GM23338 (cell line): ENCODE measurements at regions not wholly inside any gene's neighbourhood (a gene's known extent, or its start where the extent isn't known, plus 50 kb on each side); places are given as distances from the start of the nearest gene placed in this dataset.

Experiments
- ATAC-seq: fragments of 200-7000 bp; cut with Tn5 transposase; 3 replicates; pipeline ENCODE4 v1.9.1; 2020
- DNase-seq: peaks from one replicate; pipeline ENCODE4 v3.0.0-alpha.2; 2015; ENCODE audit warnings: low spot score
- H2AFZ ChIP-seq: fragments of 200-600 bp; sonication (generic); 2 replicates; pipeline ENCODE4 v1.8.0; 2016; ENCODE audit warnings: antibody characterized with exemption, mild to moderate bottlenecking, moderate library complexity
- H3F3A ChIP-seq: fragments of 200-600 bp; sonication (generic); replicated peaks from 2 replicates; pipeline ENCODE4 v1.8.0; 2017; ENCODE audit warnings: antibody characterized with exemption, mixed run types, low read depth
- H3K27ac ChIP-seq: fragments of 200-600 bp; sonication (generic); 2 replicates; pipeline ENCODE4 v1.6.1; 2016; ENCODE audit warnings: low read depth
- H3K27me3 ChIP-seq: fragments of 200-600 bp; sonication (generic); 2 replicates; pipeline ENCODE4 v1.8.0; 2016; ENCODE audit warnings: mild to moderate bottlenecking, mixed run types, moderate library complexity; ENCODE audit not compliant: insufficient read depth
- H3K36me3 ChIP-seq: fragments of 200-600 bp; sonication (generic); 2 replicates; pipeline ENCODE4 v1.8.0; 2016; ENCODE audit warnings: mild to moderate bottlenecking; ENCODE audit not compliant: insufficient read depth
- H3K4me1 ChIP-seq: fragments of 200-600 bp; sonication (generic); 2 replicates; pipeline ENCODE4 v1.8.0; 2016; ENCODE audit warnings: mild to moderate bottlenecking, moderate library complexity; ENCODE audit not compliant: insufficient read depth
- H3K4me2 ChIP-seq: fragments of 200-600 bp; sonication (generic); 2 replicates; pipeline ENCODE4 v1.7.1; 2017; ENCODE audit warnings: mixed run types
- H3K4me3 ChIP-seq: fragments of 200-600 bp; sonication (generic); 2 replicates; pipeline ENCODE4 v1.6.1; 2016; ENCODE audit warnings: mixed run types
- H3K79me2 ChIP-seq: fragments of 200-600 bp; sonication (generic); replicated peaks from 2 replicates; pipeline ENCODE4 v1.8.0; 2017; ENCODE audit warnings: mild to moderate bottlenecking; ENCODE audit not compliant: insufficient read depth
- H3K9me2 ChIP-seq: fragments of 200-600 bp; sonication (generic); 2 replicates; pipeline ENCODE4 v1.8.0; 2017; ENCODE audit not compliant: insufficient read depth
- H4K20me1 ChIP-seq: fragments of 200-600 bp; sonication (generic); replicated peaks from 2 replicates; pipeline ENCODE4 v1.8.0; 2017; ENCODE audit warnings: mild to moderate bottlenecking; ENCODE audit not compliant: insufficient read depth
- H3K27ac Mint-ChIP-seq: 2 replicates; pipeline ENCODE4 v1.8.0; 2020; ENCODE audit warnings: inconsistent platforms, mild to moderate bottlenecking, moderate library complexity, mixed read lengths
- H3K27me3 Mint-ChIP-seq: 3 replicates; pipeline ENCODE4 v1.8.0; 2022; ENCODE audit warnings: low read depth, mild to moderate bottlenecking, moderate library complexity, mixed read lengths, inconsistent platforms; ENCODE audit not compliant: insufficient read depth, poor library complexity
- H3K36me3 Mint-ChIP-seq: 3 replicates; pipeline ENCODE4 v1.8.0; 2021; ENCODE audit warnings: low read depth, mild to moderate bottlenecking, inconsistent platforms, moderate library complexity, mixed read lengths
- H3K4me1 Mint-ChIP-seq: 3 replicates; pipeline ENCODE4 v1.8.0; 2020; ENCODE audit warnings: mild to moderate bottlenecking, inconsistent platforms, mixed read lengths
- H3K4me3 Mint-ChIP-seq: 3 replicates; pipeline ENCODE4 v1.8.0; 2021; ENCODE audit warnings: moderate library complexity, mild to moderate bottlenecking, inconsistent platforms, mixed read lengths
- H3K9me3 Mint-ChIP-seq: 3 replicates; pipeline ENCODE4 v1.8.0; 2020; ENCODE audit warnings: moderate library complexity, mild to moderate bottlenecking, inconsistent platforms, mixed read lengths
- EZH2 ChIP-seq: fragments of 200-600 bp; sonication (generic); IDR thresholded peaks from one replicate; pipeline ENCODE4 v1.8.0; 2017; ENCODE audit warnings: antibody characterized with exemption, mild to moderate bottlenecking, low read depth; ENCODE audit not compliant: unreplicated experiment
- EZH2phosphoT487 ChIP-seq: fragments of 200-600 bp; sonication (generic); IDR thresholded peaks from one replicate; pipeline ENCODE4 v1.8.1; 2018; ENCODE audit warnings: antibody characterized with exemption; ENCODE audit not compliant: unreplicated experiment
- JUNB ChIP-seq: IDR thresholded peaks from one replicate; pipeline ENCODE4 v1.6.1; 2016; ENCODE audit warnings: antibody characterized with exemption; ENCODE audit not compliant: unreplicated experiment
- NANOG ChIP-seq: IDR thresholded peaks from 2 replicates; pipeline ENCODE4 v1.6.1; 2016; ENCODE audit warnings: antibody characterized with exemption, borderline replicate concordance
- POLR2AphosphoS5 ChIP-seq: IDR thresholded peaks from 2 replicates; pipeline ENCODE4 v1.6.1; 2016; ENCODE audit warnings: antibody characterized with exemption, low read depth
- ZNF114 ChIP-seq: fragments of 250-450 bp; sonication (Bioruptor Pico); IDR thresholded peaks from 2 replicates; pipeline ENCODE4 v1.5.0; 2020; ENCODE audit warnings: mild to moderate bottlenecking, moderate library complexity
- ZNF331 ChIP-seq: fragments of 250-450 bp; sonication (Bioruptor Pico); IDR thresholded peaks from 2 replicates; pipeline ENCODE4 v1.5.0; 2020; ENCODE audit warnings: low read depth, mild to moderate bottlenecking, moderate library complexity
- TF ChIP-seq, protein P1 (sequence below): IDR thresholded peaks from one replicate; pipeline ENCODE4 v1.6.1; 2018; ENCODE audit warnings: antibody characterized with exemption; ENCODE audit not compliant: unreplicated experiment
- TF ChIP-seq, protein P2 (sequence below), 2 experiments: fragments of 200-600 bp in 1 of 2; sonication (generic) in 1 of 2; conservative IDR thresholded peaks; 2 replicates each; pipeline versions ENCODE4 v1.5.1 to v1.6.1; 2016 to 2017; ENCODE audit warnings: antibody characterized with exemption in 2 of 2, low read depth in 2 of 2, mild to moderate bottlenecking in 2 of 2, moderate library complexity in 1 of 2

- TF ChIP-seq, protein P1, sequence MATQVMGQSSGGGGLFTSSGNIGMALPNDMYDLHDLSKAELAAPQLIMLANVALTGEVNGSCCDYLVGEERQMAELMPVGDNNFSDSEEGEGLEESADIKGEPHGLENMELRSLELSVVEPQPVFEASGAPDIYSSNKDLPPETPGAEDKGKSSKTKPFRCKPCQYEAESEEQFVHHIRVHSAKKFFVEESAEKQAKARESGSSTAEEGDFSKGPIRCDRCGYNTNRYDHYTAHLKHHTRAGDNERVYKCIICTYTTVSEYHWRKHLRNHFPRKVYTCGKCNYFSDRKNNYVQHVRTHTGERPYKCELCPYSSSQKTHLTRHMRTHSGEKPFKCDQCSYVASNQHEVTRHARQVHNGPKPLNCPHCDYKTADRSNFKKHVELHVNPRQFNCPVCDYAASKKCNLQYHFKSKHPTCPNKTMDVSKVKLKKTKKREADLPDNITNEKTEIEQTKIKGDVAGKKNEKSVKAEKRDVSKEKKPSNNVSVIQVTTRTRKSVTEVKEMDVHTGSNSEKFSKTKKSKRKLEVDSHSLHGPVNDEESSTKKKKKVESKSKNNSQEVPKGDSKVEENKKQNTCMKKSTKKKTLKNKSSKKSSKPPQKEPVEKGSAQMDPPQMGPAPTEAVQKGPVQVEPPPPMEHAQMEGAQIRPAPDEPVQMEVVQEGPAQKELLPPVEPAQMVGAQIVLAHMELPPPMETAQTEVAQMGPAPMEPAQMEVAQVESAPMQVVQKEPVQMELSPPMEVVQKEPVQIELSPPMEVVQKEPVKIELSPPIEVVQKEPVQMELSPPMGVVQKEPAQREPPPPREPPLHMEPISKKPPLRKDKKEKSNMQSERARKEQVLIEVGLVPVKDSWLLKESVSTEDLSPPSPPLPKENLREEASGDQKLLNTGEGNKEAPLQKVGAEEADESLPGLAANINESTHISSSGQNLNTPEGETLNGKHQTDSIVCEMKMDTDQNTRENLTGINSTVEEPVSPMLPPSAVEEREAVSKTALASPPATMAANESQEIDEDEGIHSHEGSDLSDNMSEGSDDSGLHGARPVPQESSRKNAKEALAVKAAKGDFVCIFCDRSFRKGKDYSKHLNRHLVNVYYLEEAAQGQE = no peak
- TF ChIP-seq NANOG (no peak), EZH2 (no peak), EZH2phosphoT487 (no peak), JUNB (no peak)
- TF ChIP-seq, protein P2, sequence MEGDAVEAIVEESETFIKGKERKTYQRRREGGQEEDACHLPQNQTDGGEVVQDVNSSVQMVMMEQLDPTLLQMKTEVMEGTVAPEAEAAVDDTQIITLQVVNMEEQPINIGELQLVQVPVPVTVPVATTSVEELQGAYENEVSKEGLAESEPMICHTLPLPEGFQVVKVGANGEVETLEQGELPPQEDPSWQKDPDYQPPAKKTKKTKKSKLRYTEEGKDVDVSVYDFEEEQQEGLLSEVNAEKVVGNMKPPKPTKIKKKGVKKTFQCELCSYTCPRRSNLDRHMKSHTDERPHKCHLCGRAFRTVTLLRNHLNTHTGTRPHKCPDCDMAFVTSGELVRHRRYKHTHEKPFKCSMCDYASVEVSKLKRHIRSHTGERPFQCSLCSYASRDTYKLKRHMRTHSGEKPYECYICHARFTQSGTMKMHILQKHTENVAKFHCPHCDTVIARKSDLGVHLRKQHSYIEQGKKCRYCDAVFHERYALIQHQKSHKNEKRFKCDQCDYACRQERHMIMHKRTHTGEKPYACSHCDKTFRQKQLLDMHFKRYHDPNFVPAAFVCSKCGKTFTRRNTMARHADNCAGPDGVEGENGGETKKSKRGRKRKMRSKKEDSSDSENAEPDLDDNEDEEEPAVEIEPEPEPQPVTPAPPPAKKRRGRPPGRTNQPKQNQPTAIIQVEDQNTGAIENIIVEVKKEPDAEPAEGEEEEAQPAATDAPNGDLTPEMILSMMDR (conservative IDR thresholded peaks at IDR 0.05; ENCODE audit: low read depth in 2 of 2) = no peak
These were observed 1331.7 kb downstream of the UQCRFS1 start (continued) for GRCh38 chr19:27881213-27881612.

DNA sequence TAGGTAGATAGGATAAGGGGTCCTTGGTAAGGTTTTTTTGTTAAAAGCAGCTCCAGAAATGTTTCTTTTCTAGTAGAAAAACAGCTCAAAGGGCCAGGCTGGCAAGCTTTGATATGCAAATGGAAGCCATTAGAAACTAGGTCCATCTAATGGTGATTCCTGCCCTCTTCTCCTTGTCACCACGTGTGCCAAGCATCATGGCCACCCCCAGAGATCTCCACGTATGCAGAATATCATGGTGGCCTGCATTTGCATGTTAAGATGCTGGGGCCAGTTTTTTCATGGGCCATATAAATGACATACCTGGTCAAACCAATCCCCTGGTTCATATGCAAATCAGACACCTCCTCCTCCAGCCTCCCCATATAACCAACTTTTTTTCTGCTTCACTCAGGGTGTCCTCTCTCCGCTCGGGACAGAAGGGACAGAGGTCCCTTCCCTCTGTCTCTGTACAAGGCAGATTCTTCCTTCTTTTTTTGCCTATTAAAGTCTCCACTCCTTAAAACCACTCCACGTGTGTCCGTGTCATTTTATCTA lies 1335.9 kb downstream of the UQCRFS1 start:
- no peak overlapping the region for H3K27ac ChIP-seq
- ATAC-seq = no peak
- no peak overlapping the region for H2AFZ ChIP-seq
- Mint-ChIP-seq H3K27me3 (no peaks in the 10 kb centered on the region), H3K36me3 (peaks cover 16% of the 10 kb centered on the region), H3K9me3 (peaks cover 99% of the 10 kb centered on the region), H3K4me1 (no peaks in the 10 kb centered on the region), H3K27ac (no peak overlapping the region), H3K4me3 (no peak overlapping the region)
- H3K4me3 ChIP-seq = no peak overlapping the region
- H3K4me2 ChIP-seq = no peak overlapping the region
- H3K9me2 ChIP-seq = no peaks in the 10 kb centered on the region
- H3K79me2 ChIP-seq = no peaks in the 10 kb centered on the region
- no peaks in the 10 kb centered on the region for H3K4me1 ChIP-seq
- no peaks in the 10 kb centered on the region for H4K20me1 ChIP-seq
- TF ChIP-seq ZNF114 (no peak), ZNF331 (CRISPR knock-in tag) (no peak), EZH2 (no peak), POLR2AphosphoS5 (no peak)
- TF ChIP-seq, protein P1 = no peak
- DNase-seq = no peak
- peaks cover 8% of the 10 kb centered on the region; the same call in 1 of the 2 replicates for H3K36me3 ChIP-seq
- no peaks in the 10 kb centered on the region for H3K27me3 ChIP-seq
- H3F3A ChIP-seq = no peaks in the 10 kb centered on the region
